NCI-H2227 (cell line): ENCODE measurements at regions not wholly inside any gene's neighbourhood (a gene's known extent, or its start where the extent isn't known, plus 50 kb on each side); places are given as distances from the start of the nearest gene placed in this dataset.

Experiments used
- DNase-seq: peaks from one replicate; lab custom pipeline; 2025; ENCODE audit not compliant: unreplicated experiment; lab: John Stamatoyannopoulos, UW

GRCh38 chr4:28730304-28730703, 1869.7 kb downstream of the STIM2 start:
- no peak for DNase-seq

DNA sequence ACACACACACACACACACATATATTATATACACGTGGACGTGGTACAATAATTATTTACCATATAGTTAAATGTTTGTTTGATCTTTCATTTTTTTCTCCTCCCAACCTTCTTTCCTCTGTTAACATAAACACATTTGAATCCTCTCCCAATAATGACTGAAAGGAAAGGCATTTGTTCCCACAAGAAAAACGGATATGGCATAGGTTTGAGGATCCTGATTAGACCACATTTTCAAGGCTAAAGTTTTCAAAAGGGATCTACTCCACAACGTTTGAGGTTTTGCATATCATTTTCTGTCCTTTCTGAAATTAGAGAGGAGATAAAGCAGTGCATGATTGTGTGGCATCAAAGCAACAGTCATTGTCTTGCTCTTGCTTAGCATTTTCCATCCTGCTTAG, 1883.4 kb downstream of the STIM2 start:
- DNase-seq: no peak

DNA sequence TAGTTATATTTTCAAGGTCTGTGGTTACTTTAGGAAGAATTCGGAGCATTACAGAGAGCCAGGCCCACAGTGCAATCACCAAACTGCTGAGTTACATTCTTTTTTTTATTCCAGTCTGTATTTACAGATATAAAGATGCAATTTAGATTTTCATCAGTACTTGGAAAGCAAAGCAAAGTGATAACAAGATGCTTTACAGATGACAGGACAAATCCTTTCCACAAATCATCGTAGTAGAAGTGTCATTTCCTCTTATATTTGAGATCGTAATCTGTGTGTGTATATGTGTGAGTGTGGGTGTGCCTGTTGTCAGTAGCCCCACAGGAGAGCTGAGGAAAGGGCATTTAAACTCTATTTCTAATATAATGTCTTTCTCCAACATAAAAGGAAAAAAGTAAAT, 1893.7 kb downstream of the STIM2 start:
- DNase-seq: no peak

- no peak for DNase-seq
These were observed 1894.4 kb downstream of the STIM2 start for GRCh38 chr4:28755081-28755480.

GRCh38 chr4:28759064-28759463, 1898.4 kb downstream of the STIM2 start:
- no peak for DNase-seq

DNA sequence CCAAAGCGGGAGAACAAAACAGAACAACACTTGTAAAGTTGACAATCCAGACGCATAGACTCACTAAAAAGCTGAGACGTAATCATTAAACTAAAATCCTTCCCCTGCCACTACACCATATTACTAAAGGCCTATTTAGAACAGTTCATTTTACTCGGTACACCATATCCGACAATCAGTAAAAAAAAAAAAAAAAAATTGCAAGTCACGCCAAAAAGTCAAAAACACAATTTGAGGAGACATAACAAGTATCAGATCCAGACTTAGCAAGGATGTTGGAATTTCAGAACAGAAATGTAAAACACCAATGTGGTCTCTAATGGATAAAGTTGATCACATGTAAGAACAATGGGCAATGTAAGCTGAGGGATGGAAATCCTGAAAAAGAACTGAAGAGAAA, 1899.4 kb downstream of the STIM2 start:
- DNase-seq: no peak

DNA sequence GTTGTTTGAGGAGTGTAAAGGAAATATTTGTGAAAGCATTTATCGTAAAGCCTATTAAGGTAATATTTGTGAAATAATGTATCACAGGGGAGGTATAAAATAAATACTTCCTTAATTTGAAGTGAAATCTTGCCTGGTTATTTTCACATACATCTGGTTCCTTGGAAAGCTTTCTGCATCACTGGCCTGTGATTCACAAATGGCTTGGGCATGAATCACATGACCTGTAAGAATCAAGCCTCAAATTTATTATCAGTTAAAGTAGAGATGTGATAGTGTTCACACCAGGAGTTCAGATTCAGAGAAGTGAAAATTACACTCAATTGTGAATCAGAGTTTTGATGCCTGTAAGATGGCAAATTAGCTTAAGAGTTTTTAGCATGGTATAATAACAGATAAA, 1911.4 kb downstream of the STIM2 start:
- no peak for DNase-seq

DNA sequence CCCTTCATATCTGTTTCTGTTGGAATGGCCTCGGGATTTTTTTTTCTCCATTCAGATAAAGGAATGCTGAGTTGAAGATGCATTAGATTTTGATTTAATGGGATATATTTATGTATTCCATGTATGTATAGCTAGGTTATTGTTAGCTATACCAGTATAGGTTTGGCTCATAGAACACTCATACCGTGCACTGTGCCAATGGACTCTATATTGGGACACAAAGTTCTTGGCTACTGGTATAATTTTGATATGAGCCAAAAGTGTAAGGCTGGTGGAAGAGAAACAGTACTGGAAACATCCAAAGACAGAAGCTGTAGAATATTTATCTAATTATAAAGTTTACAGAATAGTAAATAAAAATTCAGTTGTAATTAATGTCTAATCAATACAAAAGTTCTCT, 1912.1 kb downstream of the STIM2 start:
- DNase-seq: no peak

DNA sequence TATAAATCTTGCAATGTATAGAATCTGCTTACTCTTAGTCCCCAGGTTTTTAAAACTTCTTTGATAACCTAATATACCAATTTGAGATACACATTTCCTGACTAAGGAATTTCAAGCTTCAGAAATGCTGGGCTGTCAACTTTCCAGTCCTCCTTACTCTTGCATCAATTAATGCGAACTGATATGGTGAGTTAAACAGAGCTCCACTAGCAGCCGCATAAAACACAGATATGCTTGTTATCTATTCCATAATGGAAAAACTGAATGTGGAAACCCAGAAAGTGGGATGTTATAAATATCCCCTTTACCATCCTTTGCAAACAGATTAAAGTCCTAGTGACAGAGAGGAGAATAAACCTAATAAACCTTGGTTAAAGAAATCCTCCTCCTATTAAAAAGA, 1913.7 kb downstream of the STIM2 start:
- DNase-seq: no peak

GRCh38 chr4:28776004-28776403, 1915.4 kb downstream of the STIM2 start:
- no peak for DNase-seq

- DNase-seq: no peak
These were observed 1923.5 kb downstream of the STIM2 start for GRCh38 chr4:28784188-28784587.

GRCh38 chr4:28787947-28788346, 1927.3 kb downstream of the STIM2 start:
- DNase-seq: no peak

DNA sequence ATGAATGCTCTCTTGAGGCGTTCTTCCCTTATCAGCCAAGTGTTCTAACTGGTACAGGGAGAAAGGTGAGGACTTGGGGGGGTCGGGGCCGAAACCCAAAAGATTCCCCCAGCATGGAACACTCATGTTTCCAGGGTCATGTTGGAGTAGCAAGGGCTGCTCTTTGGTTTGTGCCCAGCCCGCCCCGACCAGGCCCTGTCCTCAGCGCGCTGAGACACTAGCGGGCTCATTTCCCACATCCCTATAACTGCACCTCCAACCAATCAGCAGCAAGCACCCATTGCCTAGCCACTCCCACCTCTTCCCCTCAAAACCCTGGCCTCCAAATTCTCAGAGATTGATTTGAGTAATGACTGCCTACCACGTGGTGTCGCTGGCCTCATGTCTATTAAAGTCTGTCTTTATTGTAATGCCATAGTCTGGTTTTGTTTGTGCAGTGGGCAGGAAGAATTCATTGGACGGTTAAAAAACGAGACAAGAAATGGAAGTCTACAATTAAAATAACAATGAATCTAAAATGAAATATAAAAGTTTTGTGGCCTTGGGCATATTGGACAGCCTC, 1928.4 kb downstream of the STIM2 start:
- DNase-seq: no peak

DNA sequence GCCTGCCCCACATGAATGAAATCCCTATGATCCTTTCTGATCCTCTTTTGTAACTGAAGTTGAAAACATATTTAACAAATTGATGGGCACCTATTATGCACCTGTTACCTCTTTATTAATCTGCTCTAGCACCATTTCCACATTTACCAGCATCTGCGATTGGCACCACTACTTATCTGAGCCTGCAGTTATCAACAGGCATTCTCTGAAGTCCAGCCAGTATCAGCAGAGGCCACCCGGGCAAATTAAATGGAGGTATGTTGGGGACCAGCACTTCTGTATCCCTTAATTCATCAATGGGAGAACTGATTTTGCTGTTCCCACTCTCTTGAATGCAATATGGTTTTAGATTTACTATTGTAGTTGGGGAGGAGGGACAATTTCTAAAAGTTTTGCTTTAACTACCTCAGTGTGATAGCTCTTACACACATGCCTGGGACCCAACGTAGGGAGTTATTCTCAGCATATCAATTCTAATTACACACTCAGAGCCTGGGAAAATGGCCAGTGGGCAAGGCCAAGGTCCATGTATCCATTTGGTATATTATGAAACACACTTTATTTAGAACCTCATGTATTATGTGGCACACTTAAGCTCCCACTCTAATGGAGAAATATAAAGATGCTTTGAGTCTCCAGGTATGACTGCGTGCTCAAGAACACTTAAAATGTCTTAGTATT, 1927.1 kb upstream of the PCDH7 start:
- DNase-seq: no peak

- DNase-seq: no peak
These were observed 1920.5 kb upstream of the PCDH7 start for GRCh38 chr4:28799696-28800095.

GRCh38 chr4:28811025-28811424, 1909.1 kb upstream of the PCDH7 start:
- no peak for DNase-seq

DNA sequence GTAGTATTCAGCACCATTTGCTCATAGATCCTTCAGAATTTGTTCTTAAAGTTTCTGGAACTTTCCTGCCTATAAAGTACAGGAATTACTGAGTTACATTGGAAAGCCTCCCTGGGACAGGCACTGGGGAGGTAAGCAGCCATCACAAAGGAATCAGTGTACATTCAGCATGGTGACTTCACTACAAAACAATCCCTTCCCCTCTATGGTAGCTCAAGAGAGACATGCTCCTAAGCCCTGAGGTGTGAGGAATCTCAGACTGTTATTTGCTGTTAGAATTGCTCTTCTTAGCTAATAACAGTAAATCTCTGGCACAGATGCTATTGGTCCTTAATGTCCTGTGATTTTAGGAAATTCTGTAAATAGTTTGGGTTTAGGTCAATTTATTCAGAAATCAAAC, 1898.0 kb upstream of the PCDH7 start:
- DNase-seq: no peak

DNA sequence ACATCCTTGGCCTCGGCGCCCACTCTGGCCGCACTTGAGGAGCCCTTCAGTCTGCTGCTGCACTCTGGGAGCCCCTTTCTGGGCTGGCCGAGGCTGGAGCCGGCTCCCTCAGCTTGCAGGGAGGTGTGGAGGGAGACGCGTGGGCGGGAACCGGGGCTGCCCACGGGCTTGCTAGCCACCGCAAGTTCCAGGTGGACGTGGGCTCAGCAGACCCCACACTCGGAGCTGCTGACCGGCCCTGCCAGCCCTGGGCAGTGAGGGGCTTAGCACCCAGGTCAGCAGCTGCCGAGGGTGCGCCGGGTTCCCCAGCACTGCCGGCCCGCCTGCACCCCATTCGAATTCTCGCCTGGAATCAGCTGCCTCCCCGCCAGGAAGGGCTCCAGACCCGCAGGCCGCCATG, 1892.3 kb upstream of the PCDH7 start:
- no peak for DNase-seq

GRCh38 chr4:28831867-28832266, 1888.3 kb upstream of the PCDH7 start:
- no peak for DNase-seq

DNA sequence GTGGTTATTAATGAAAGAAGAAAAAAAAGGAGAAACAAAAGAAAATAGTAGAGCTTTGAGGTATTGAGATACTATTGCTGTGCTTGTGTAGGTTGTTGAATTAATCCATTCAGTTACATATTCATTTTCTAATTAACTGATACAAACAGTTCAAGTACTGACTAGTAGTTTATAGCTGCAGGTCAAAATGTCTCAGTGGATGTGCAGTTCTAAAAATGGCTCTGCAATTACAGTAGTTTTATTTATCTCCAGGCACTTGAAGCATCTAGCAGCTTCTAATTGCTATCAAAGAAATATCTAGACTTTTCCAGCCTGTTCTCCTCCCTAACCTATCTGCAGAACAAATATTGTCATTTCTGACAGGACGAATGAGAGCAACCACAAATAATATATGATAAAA, 1887.7 kb upstream of the PCDH7 start:
- no peak for DNase-seq

- no peak for DNase-seq
These were observed 1886.0 kb upstream of the PCDH7 start for GRCh38 chr4:28834120-28834519.

GRCh38 chr4:28835501-28835900, 1884.7 kb upstream of the PCDH7 start:
- DNase-seq: no peak

GRCh38 chr4:28842271-28842670, 1877.9 kb upstream of the PCDH7 start:
- DNase-seq: no peak
